Sigmoid colon (tissue), 6 donors: ENCODE measurements at regions not wholly inside any gene's neighbourhood (a gene's known extent, or its start where the extent isn't known, plus 50 kb on each side); places are given as distances from the start of the nearest gene placed in this dataset.

Source experiments
- DNase-seq: peaks from one replicate; pipeline ENCODE4 v3.0.0-alpha.2; 2019
- H3K27ac ChIP-seq, 4 donors: fragments of 200-600 bp; sonication (generic); one replicate each; pipeline ENCODE4 v1.5.1; 2016 to 2019; ENCODE audit warnings: mild to moderate bottlenecking in 1 of 4
- H3K27me3 ChIP-seq, 3 donors: fragments of 200-600 bp; sonication (generic); one replicate each; pipeline ENCODE4 v1.5.1; 2019; ENCODE audit warnings: mild to moderate bottlenecking in 1 of 3
- H3K36me3 ChIP-seq, 4 donors: fragments of 200-600 bp; sonication (generic); one replicate each; pipeline ENCODE4 v1.5.1; 2016 to 2019
- H3K4me1 ChIP-seq, 4 donors: fragments of 200-600 bp; sonication (generic); one replicate each; pipeline ENCODE4 v1.5.1; 2017 to 2019
- H3K4me3 ChIP-seq, 4 donors: fragments of 200-600 bp; sonication (generic); one replicate each; pipeline ENCODE4 v1.5.1; 2017 to 2019; ENCODE audit warnings: mild to moderate bottlenecking in 2 of 4, moderate library complexity in 1 of 4
- H3K9me3 ChIP-seq, 4 donors: fragments of 200-600 bp in 3 of 4; sonication (generic) in 3 of 4; one replicate each; pipeline versions ENCODE4 v1.5.1 to v1.6.1; 2013 to 2019
- CTCF ChIP-seq, 4 experiments: fragments of 450-650 bp in 3 of 4; fragments of 200-600 bp in 1 of 4; IDR thresholded peaks; one replicate each; pipeline ENCODE4 v1.5.1; 2016 to 2019; ENCODE audit warnings: antibody characterized with exemption in 4 of 4, mild to moderate bottlenecking in 3 of 4, moderate library complexity in 2 of 4
- EP300 ChIP-seq, 4 donors: sonication (generic); formaldehyde crosslinking; IDR thresholded peaks; one replicate each; pipeline ENCODE4 v1.6.1; 2017; ENCODE audit warnings: antibody characterized with exemption in 4 of 4
- POLR2A ChIP-seq, 2 donors: fragments of 450-650 bp; IDR thresholded peaks; one replicate each; pipeline ENCODE4 v1.6.1; 2016; ENCODE audit warnings: antibody characterized with exemption in 2 of 2, mild to moderate bottlenecking in 2 of 2, moderate library complexity in 2 of 2
- POLR2AphosphoS5 ChIP-seq, 4 donors: sonication (generic); formaldehyde crosslinking; IDR thresholded peaks; one replicate each; pipeline ENCODE4 v1.6.1; 2017; ENCODE audit warnings: antibody characterized with exemption in 4 of 4
- WGBS, 2 donors: extraction: QIAGEN DNeasy Blood & Tissue Kit; methylation state at CpG; one replicate each; pipeline ENCODE4 v1.1.7; 2013; 5-methylcytosine and 5-hydroxymethylcytosine counted together
- intact Hi-C: fragments of 100-400 bp; cut with DNase I; formaldehyde crosslinking; loops from one replicate; pipeline ENCODE4 v1.15.1; 2023
- donor health status: healthy with polysubstance abuse.
- donor health status: healthy.

- TF ChIP-seq CTCF (IDR thresholded peaks at IDR 0.05) (no peak), POLR2AphosphoS5 (IDR thresholded peaks at IDR 0.05) (no peak), EP300 (IDR thresholded peaks at IDR 0.05) (no peak), POLR2A (IDR thresholded peaks at IDR 0.05) (no peak)
- H3K27ac ChIP-seq = no peak overlapping the region
- intact Hi-C loops = no loop called here
- H3K27me3 ChIP-seq = peaks cover 0 to 6% (median 0%) of the 10 kb centered on the region in 3 donors
- WGBS, 2 donors = 85 to 91% methylated on average over 3 of the region's 3 CpGs
- no peaks in the 10 kb centered on the region for H3K36me3 ChIP-seq
- H3K9me3 ChIP-seq = no peaks in the 10 kb centered on the region
- H3K4me1 ChIP-seq = peaks cover 0 to 27% (median 21%) of the 10 kb centered on the region in 4 donors
- no peak for DNase-seq
- H3K4me3 ChIP-seq = no peak overlapping the region
Observed at GRCh38 chr6:40753048-40753447, 165.9 kb upstream of the LRFN2 start.

GRCh38 chr6:40744835-40745234 is 157.7 kb upstream of the LRFN2 start:
- intact Hi-C loops = no loop called here
- 41 to 70% methylated on average over 4 of the region's 4 CpGs for WGBS, 2 donors

GRCh38 chr6:40743690-40744446 is 156.7 kb upstream of the LRFN2 start:
- Histone ChIP-seq H3K36me3 (no peaks in the 10 kb centered on the region), H3K27me3 (no peaks in the 10 kb centered on the region), H3K27ac (no peak overlapping the region), H3K4me1 (no peaks in the 10 kb centered on the region), H3K4me3 (no peak overlapping the region), H3K9me3 (no peaks in the 10 kb centered on the region)
- DNase-seq = no peak
- WGBS, 2 donors = 90% methylated on average over 17 of the region's 17 CpGs
- intact Hi-C loops = no loop called here
- TF ChIP-seq POLR2A (IDR thresholded peaks at IDR 0.05) (no peak), CTCF (IDR thresholded peaks at IDR 0.05) (no peak), POLR2AphosphoS5 (IDR thresholded peaks at IDR 0.05) (no peak), EP300 (IDR thresholded peaks at IDR 0.05) (no peak)

More at GRCh38 chr6:40744835-40745234, 157.7 kb upstream of the LRFN2 start:
- DNase-seq = no peak
- H3K36me3 ChIP-seq = no peaks in the 10 kb centered on the region
- no peaks in the 10 kb centered on the region for H3K9me3 ChIP-seq
- no peaks in the 10 kb centered on the region for H3K27me3 ChIP-seq
- TF ChIP-seq EP300 (IDR thresholded peaks at IDR 0.05) (no peak), POLR2AphosphoS5 (IDR thresholded peaks at IDR 0.05) (no peak), CTCF (IDR thresholded peaks at IDR 0.05) (no peak), POLR2A (IDR thresholded peaks at IDR 0.05) (no peak)
- H3K4me1 ChIP-seq = no peaks in the 10 kb centered on the region
- H3K27ac ChIP-seq = no peak overlapping the region
- no peak overlapping the region for H3K4me3 ChIP-seq

GRCh38 chr6:40743226-40743625 is 156.1 kb upstream of the LRFN2 start:
- WGBS, 2 donors = 78 to 86% methylated on average over 4 of the region's 4 CpGs
- Histone ChIP-seq H3K4me3 (no peak overlapping the region), H3K9me3 (no peaks in the 10 kb centered on the region), H3K36me3 (no peaks in the 10 kb centered on the region), H3K27me3 (no peaks in the 10 kb centered on the region), H3K27ac (no peak overlapping the region), H3K4me1 (no peaks in the 10 kb centered on the region)
- TF ChIP-seq POLR2AphosphoS5 (IDR thresholded peaks at IDR 0.05) (no peak), POLR2A (IDR thresholded peaks at IDR 0.05) (no peak), EP300 (IDR thresholded peaks at IDR 0.05) (no peak), CTCF (IDR thresholded peaks at IDR 0.05) (no peak)
- intact Hi-C loops = no loop called here
- DNase-seq = no peak

- intact Hi-C loops = no loop called here
- Histone ChIP-seq H3K4me1 (no peaks in the 10 kb centered on the region), H3K27me3 (peaks cover 0 to 9% (median 0%) of the 10 kb centered on the region in 3 donors), H3K4me3 (no peak overlapping the region), H3K9me3 (no peaks in the 10 kb centered on the region), H3K36me3 (no peaks in the 10 kb centered on the region), H3K27ac (no peak overlapping the region)
- no peak for DNase-seq
- 83 to 85% methylated on average over 3 of the region's 3 CpGs for WGBS, 2 donors
- no peak for TF ChIP-seq EP300 (IDR thresholded peaks at IDR 0.05)
- no peak for TF ChIP-seq POLR2AphosphoS5 (IDR thresholded peaks at IDR 0.05)
- no peak for TF ChIP-seq POLR2A (IDR thresholded peaks at IDR 0.05)
- no peak for TF ChIP-seq CTCF (IDR thresholded peaks at IDR 0.05)
Observed at GRCh38 chr6:40740518-40740917, 153.4 kb upstream of the LRFN2 start.
